ENCODE measurements at regions not wholly inside any gene's neighbourhood (a gene's known extent, or its start where the extent isn't known, plus 50 kb on each side); places are given as distances from the start of the nearest gene placed in this dataset.
"Not testable (repeated sequence)": the region's sequence is repeated elsewhere in the genome, so short reads cannot be mapped to it uniquely, and the experiment has no call there.

GRCh38 chr2:147171941-147172340 is 672.9 kb upstream of the ACVR2A start:
- no peak for FAIRE-seq

- FAIRE-seq: no peak
Measured at GRCh38 chr2:147170932-147171331, 673.9 kb upstream of the ACVR2A start.

- FAIRE-seq: no peak
Measured at GRCh38 chr2:147165697-147166382, 679.0 kb upstream of the ACVR2A start.

GRCh38 chr2:147164563-147164962 is 680.3 kb upstream of the ACVR2A start:
- FAIRE-seq: no peak

GRCh38 chr2:147161746-147162145 is 683.1 kb upstream of the ACVR2A start:
- FAIRE-seq: no peak

GRCh38 chr2:147156970-147157369 is 687.9 kb upstream of the ACVR2A start:
- FAIRE-seq: no peak

- FAIRE-seq: no peak
Measured at GRCh38 chr2:147150241-147150635, 694.6 kb upstream of the ACVR2A start.

GRCh38 chr2:147149575-147150240 is 695.1 kb upstream of the ACVR2A start:
- FAIRE-seq: no peak

GRCh38 chr2:147147802-147148201 is 697.0 kb upstream of the ACVR2A start:
- no peak for FAIRE-seq

- no peak for FAIRE-seq
Measured at GRCh38 chr2:147141930-147142329, 702.9 kb upstream of the ACVR2A start.

- not testable (repeated sequence) for FAIRE-seq
Measured at GRCh38 chr2:147139732-147140131, 705.1 kb upstream of the ACVR2A start.

GRCh38 chr2:147137711-147138110 is 707.1 kb upstream of the ACVR2A start:
- FAIRE-seq: no peak

GRCh38 chr2:147135376-147135775 is 709.5 kb upstream of the ACVR2A start:
- FAIRE-seq: no peak

- FAIRE-seq: no peak
Measured at GRCh38 chr2:147133286-147133908, 711.4 kb upstream of the ACVR2A start.

GRCh38 chr2:147125145-147125544 is 719.7 kb upstream of the ACVR2A start:
- no peak for FAIRE-seq

GRCh38 chr2:147122944-147123343 is 721.9 kb upstream of the ACVR2A start:
- no peak for FAIRE-seq

GRCh38 chr2:147110962-147111361 is 733.9 kb upstream of the ACVR2A start:
- no peak for FAIRE-seq

- FAIRE-seq: no peak
Measured at GRCh38 chr2:147110317-147110716, 734.5 kb upstream of the ACVR2A start.

- no peak for FAIRE-seq
Measured at GRCh38 chr2:147109291-147109690, 735.5 kb upstream of the ACVR2A start.

GRCh38 chr2:147108548-147108947 is 736.3 kb upstream of the ACVR2A start:
- no peak for FAIRE-seq

GRCh38 chr2:147101941-147102790 is 742.7 kb upstream of the ACVR2A start:
- no peak for FAIRE-seq

- no peak for FAIRE-seq
Measured at GRCh38 chr2:147100406-147101035, 744.3 kb upstream of the ACVR2A start.

- no peak for FAIRE-seq
Measured at GRCh38 chr2:147099845-147100244, 745.0 kb upstream of the ACVR2A start.

All from G401.6 (cell line).